ENCODE measurements at regions not wholly inside any gene's neighbourhood (a gene's known extent, or its start where the extent isn't known, plus 50 kb on each side); places are given as distances from the start of the nearest gene placed in this dataset.

- TF ChIP-seq EZH2 (IDR thresholded peaks at IDR 0.05; ENCODE audit: insufficient read depth, low read length), result no peak
- no peak for TF ChIP-seq CTCF (IDR thresholded peaks at IDR 0.05; ENCODE audit: insufficient read depth, low read depth, low read length)
These were observed 116.4 kb downstream of the ANAPC4 start for GRCh38 chr4:25493466-25493865.

All from astrocyte (in vitro differentiated cells and primary cell).